GM18858 (cell line): ENCODE measurements at regions not wholly inside any gene's neighbourhood (a gene's known extent, or its start where the extent isn't known, plus 50 kb on each side); places are given as distances from the start of the nearest gene placed in this dataset.
"Not testable (repeated sequence)": the region's sequence is repeated elsewhere in the genome, so short reads cannot be mapped to it uniquely, and the experiment has no call there.

Experiments
- ATAC-seq: cut with Tn5 transposase; IDR thresholded peaks from one replicate; pipeline ENCODE4 v1.9.1; 2021; ENCODE audit not compliant: unreplicated experiment

DNA sequence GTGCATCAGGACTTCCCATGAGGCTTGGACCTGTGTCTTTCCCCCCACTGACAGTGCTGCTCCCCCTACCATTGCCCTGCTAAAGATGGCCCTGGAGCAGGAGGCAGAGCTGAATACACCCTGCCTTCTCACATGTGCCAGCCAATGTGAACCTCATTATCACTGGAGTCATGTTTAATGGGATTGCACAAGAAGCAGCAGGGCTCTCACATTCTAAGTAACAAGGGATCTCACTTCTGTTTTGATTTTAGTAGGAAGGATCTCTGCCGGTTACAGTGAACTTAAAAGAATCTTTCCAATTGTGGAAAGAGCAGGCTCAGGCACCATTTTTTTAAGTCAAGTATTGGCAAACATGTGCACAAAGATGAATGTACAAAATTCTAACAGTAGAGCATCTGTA, 322.1 kb upstream of the MEX3C start:
- no peak for ATAC-seq

GRCh38 chr18:51520676-51521180, 323.2 kb upstream of the MEX3C start:
- no peak for ATAC-seq

DNA sequence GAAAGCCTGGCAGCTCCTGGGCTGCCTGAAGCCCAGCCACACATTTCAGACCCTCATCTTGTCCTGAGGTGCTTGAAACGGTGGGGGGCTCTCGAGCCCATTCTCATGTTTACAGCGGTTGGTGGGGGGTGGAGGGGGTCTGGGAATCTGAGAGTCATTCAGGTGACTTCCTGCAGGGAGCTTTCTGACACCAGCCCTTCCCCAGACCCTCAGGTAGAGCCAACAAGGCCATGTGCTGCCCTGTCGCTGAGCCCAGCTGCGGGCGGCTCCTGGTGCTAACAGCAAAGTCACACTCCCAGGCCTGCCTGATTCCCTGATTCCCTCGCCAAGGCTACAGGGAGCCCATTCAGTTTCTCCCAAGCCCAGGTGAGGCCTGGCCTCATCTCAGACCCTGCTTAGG, 324.9 kb upstream of the MEX3C start:
- ATAC-seq: no peak

- no peak for ATAC-seq
These were observed 325.3 kb upstream of the MEX3C start for GRCh38 chr18:51522821-51523220.

- no peak for ATAC-seq
These were observed 326.2 kb upstream of the MEX3C start for GRCh38 chr18:51523671-51524070.

GRCh38 chr18:51525453-51526225, 328.2 kb upstream of the MEX3C start:
- ATAC-seq: no peak

DNA sequence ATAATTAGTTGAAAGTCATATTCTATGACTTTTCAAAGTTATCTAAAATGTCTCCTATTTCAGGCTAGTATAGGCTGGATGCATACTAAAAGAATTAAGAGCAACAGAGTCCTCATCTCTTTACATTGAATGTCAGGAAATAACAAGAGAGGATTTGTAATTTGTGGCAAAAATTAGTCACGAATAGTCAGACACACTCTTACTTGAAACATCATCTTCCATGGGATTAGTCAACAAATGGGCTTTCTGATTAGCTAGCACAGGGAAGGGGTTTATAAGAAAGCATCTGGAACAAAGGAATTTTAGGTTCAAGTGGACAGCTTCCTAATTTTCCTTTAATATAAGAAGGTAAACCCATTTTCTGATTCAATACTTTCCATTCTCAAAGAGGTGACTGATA, 330.3 kb upstream of the MEX3C start:
- no peak for ATAC-seq

- no peak for ATAC-seq
These were observed 334.0 kb upstream of the MEX3C start for GRCh38 chr18:51531501-51531900.

DNA sequence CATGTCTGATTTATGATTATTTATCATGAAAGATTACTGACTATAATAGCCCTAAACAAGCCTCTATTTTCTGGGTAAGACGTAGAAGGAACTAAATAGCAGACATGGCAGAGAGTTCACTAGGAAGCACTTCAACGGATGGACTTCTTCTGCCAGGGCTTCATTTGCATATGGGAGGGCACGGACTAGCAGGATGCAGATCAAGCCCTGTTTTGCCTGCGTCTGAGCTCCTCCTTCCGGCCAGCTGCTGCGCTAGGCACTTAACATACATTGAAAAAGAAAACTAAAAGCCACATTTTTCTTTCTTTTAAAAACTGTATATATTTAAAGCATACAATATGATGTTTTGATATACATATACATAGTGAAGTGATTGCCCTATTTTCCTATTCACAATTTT, 340.0 kb upstream of the MEX3C start:
- peak; percentile 87 for ATAC-seq

DNA sequence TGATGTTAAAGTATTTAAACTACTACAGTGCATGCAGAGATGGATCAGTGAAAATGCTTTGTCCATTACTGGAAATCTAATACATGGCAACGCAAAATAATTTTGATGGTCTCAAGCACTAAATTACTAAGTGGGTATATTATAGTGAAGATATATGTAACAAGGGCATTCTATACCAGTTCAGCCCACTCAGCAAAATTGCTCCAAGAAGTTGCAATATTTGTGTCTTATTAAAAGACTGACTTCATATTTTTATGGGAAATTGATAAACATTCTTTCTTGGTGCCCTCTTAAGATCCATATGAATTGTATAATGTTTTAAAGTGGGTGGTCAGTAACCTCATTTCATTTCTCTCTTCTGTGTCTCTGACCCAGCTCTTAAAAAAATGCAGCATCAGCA, 343.1 kb upstream of the MEX3C start:
- ATAC-seq: no peak

- ATAC-seq: no peak
These were observed 343.7 kb upstream of the MEX3C start for GRCh38 chr18:51541230-51541629.

DNA sequence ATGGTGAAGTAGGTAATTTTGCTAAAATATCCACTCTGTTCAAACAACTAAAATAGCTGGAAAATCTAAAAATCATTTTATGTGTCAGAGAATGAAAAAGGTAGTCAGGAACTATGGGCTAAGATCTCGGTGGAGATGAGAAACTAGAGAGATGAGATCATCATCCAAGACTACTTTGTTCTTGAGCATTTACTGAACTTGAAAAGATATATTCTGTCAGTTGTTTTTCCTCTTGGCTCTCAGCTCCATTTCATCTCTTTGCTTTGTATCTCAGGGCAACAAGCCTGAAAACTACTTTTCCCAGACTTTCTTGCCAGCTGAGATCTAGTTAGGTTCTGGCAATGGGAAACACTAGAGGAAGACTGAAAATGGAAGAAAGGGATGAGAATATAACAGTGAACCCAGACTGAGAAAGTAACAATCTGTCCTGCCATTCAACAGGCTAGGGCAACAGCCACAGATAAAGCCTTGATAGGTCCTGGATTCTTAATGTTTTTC, 346.2 kb upstream of the MEX3C start:
- no peak for ATAC-seq

DNA sequence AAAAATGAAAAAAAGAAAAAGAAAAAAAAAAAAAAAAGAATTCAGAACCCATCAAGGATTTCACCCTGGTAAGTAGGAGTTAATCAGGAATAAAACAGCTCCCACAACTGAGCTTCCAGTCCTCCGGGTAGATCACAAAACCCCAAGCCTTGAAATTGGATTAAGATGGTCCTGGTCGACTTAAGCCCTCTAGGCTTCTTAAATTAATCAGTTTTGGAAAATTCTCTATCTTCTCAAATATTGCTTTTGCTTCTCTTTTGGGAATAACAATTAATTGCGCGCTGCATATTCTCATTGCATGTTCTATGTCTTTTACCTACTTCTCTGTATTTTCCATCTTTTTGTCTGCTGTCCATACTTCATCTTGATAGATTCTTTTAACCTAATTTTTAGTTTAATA, 348.0 kb upstream of the MEX3C start:
- ATAC-seq: no peak

GRCh38 chr18:51559198-51559901, 361.9 kb upstream of the MEX3C start:
- no peak for ATAC-seq

GRCh38 chr18:51559902-51560287, 362.4 kb upstream of the MEX3C start:
- no peak for ATAC-seq

- no peak for ATAC-seq
These were observed 364.3 kb upstream of the MEX3C start for GRCh38 chr18:51561821-51562220.

- ATAC-seq: no peak
These were observed 365.4 kb upstream of the MEX3C start for GRCh38 chr18:51562866-51563265.

GRCh38 chr18:51563396-51563795, 365.9 kb upstream of the MEX3C start:
- no peak for ATAC-seq

GRCh38 chr18:51568151-51568550, 370.7 kb upstream of the MEX3C start:
- no peak for ATAC-seq

GRCh38 chr18:51569153-51569552, 371.7 kb upstream of the MEX3C start:
- ATAC-seq: no peak

GRCh38 chr18:51569561-51569960, 372.1 kb upstream of the MEX3C start:
- ATAC-seq: no peak

DNA sequence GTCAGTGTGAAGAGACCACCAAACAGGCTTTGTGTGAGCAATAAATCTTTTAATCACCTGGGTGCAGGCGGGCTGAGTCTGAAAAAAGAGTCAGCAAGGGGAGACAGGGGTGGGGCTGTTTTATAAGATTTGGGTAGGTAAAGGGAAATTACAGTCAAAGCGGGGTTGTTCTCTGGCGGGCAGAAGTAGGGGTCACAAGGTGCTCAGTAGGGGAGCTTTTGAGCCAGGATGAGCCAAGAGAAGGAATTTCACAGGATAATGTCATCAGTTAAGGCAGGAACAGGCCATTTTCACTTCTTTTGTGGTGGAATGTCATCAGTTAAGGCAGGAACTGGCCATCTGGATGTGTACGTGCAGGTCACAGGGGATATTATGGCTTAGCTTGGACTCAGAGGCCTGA, 372.6 kb upstream of the MEX3C start:
- ATAC-seq: not testable (repeated sequence)
